Trophoblast cell (in vitro differentiated cells and primary cell): ENCODE measurements at regions not wholly inside any gene's neighbourhood (a gene's known extent, or its start where the extent isn't known, plus 50 kb on each side); places are given as distances from the start of the nearest gene placed in this dataset.

Source experiments
- DNase-seq, 2 donors: peaks; one replicate each; pipeline ENCODE4 v3.0.0-alpha.2; 2016
- H2AFZ ChIP-seq: 2 replicates; pipeline ENCODE4 v1.6.1; 2013; ENCODE audit warnings: low read length, moderate library complexity, mild to moderate bottlenecking; ENCODE audit not compliant: insufficient read depth, poor library complexity
- H2AK5ac ChIP-seq: 2 replicates; pipeline ENCODE4 v1.6.1; 2013; ENCODE audit warnings: mild to moderate bottlenecking, low read length
- H2BK120ac ChIP-seq: 2 replicates; pipeline ENCODE4 v1.6.1; 2013; ENCODE audit warnings: low read length, mild to moderate bottlenecking, moderate library complexity; ENCODE audit not compliant: insufficient read depth, poor library complexity
- H2BK12ac ChIP-seq: 2 replicates; pipeline ENCODE4 v1.6.1; 2013; ENCODE audit warnings: mild to moderate bottlenecking, low read length, moderate library complexity
- H2BK5ac ChIP-seq: 2 replicates; pipeline ENCODE4 v1.6.1; 2013; ENCODE audit warnings: low read length, low read depth, moderate library complexity, mild to moderate bottlenecking; ENCODE audit not compliant: poor library complexity
- H3K14ac ChIP-seq: 2 replicates; pipeline ENCODE4 v1.6.1; 2013; ENCODE audit warnings: mild to moderate bottlenecking, low read length
- H3K18ac ChIP-seq: 2 replicates; pipeline ENCODE4 v1.6.1; 2013; ENCODE audit warnings: mild to moderate bottlenecking, low read length
- H3K23ac ChIP-seq: 2 replicates; pipeline ENCODE4 v1.6.1; 2013; ENCODE audit warnings: low read length
- H3K27ac ChIP-seq: 2 replicates; pipeline ENCODE4 v1.5.1; 2013; ENCODE audit warnings: low read depth, mild to moderate bottlenecking, inconsistent platforms, low read length, moderate library complexity
- H3K27me3 ChIP-seq: 2 replicates; pipeline ENCODE4 v1.6.1; 2013; ENCODE audit warnings: inconsistent platforms, mild to moderate bottlenecking, low read length, moderate library complexity; ENCODE audit not compliant: insufficient read depth
- H3K36me3 ChIP-seq, 2 experiments: 1 replicate in 1 of 2; 2 replicates in 1 of 2; pipeline ENCODE4 v1.6.1; 2013; ENCODE audit warnings: low read length in 2 of 2, mild to moderate bottlenecking in 2 of 2, moderate library complexity in 1 of 2; ENCODE audit not compliant: insufficient read depth in 2 of 2, control insufficient read depth in 1 of 2
- H3K4ac ChIP-seq: 2 replicates; pipeline ENCODE4 v1.6.1; 2013; ENCODE audit warnings: low read depth, mild to moderate bottlenecking, low read length, moderate library complexity
- H3K4me1 ChIP-seq, 2 experiments: 1 replicate in 1 of 2; 2 replicates in 1 of 2; pipeline ENCODE4 v1.6.1; 2013; ENCODE audit warnings: low read length in 2 of 2, mild to moderate bottlenecking in 2 of 2, moderate library complexity in 1 of 2; ENCODE audit not compliant: insufficient read depth in 2 of 2, control insufficient read depth in 1 of 2
- H3K4me2 ChIP-seq: 2 replicates; pipeline ENCODE4 v1.6.1; 2013; ENCODE audit warnings: inconsistent platforms, mild to moderate bottlenecking, low read length, moderate library complexity
- H3K4me3 ChIP-seq: 2 replicates; pipeline ENCODE4 v1.5.1; 2013; ENCODE audit warnings: mild to moderate bottlenecking, low read depth, low read length, inconsistent platforms
- H3K79me1 ChIP-seq: one replicate; pipeline ENCODE4 v1.6.1; 2013; ENCODE audit warnings: low read length
- H3K79me2 ChIP-seq: 2 replicates; pipeline ENCODE4 v1.6.1; 2013; ENCODE audit warnings: low read length, mild to moderate bottlenecking; ENCODE audit not compliant: control insufficient read depth, insufficient read depth, poor library complexity
- H3K9ac ChIP-seq: 2 replicates; pipeline ENCODE4 v1.6.1; 2013; ENCODE audit warnings: mild to moderate bottlenecking, low read length
- H3K9me3 ChIP-seq: 2 replicates; pipeline ENCODE4 v1.6.1; 2013; ENCODE audit warnings: low read depth, mild to moderate bottlenecking, control low read depth, inconsistent platforms, low read length; ENCODE audit not compliant: insufficient read depth
- H4K12ac ChIP-seq: 2 replicates; pipeline ENCODE4 v1.6.1; 2013; ENCODE audit warnings: low read depth, mild to moderate bottlenecking, low read length, moderate library complexity
- H4K8ac ChIP-seq: 2 replicates; pipeline ENCODE4 v1.6.1; 2013; ENCODE audit warnings: low read depth, mild to moderate bottlenecking, low read length, moderate library complexity
- H4K91ac ChIP-seq: one replicate; pipeline ENCODE4 v1.6.1; 2013; ENCODE audit warnings: low read depth, mild to moderate bottlenecking, low read length, moderate library complexity
- WGBS: extraction: QIAGEN DNeasy Blood & Tissue Kit; methylation state at CpG from one replicate; pipeline ENCODE4 v1.1.7; 2013; ENCODE audit warnings: missing lambda C conversion rate; ENCODE audit not compliant: insufficient read length, insufficient coverage; ENCODE audit errors: extremely low coverage; 5-methylcytosine and 5-hydroxymethylcytosine counted together

GRCh38 chr4:184879271-184879670 is 53.5 kb upstream of the ACSL1 start:
- H2BK120ac ChIP-seq = no peak overlapping the region
- no peak overlapping the region for H4K91ac ChIP-seq
- H3K4me3 ChIP-seq = no peak overlapping the region
- H3K4me1 ChIP-seq = no peaks in the 10 kb centered on the region
- H3K79me2 ChIP-seq = no peaks in the 10 kb centered on the region
- no peak for DNase-seq
- H3K27me3 ChIP-seq = no peaks in the 10 kb centered on the region
- no peak overlapping the region for H4K12ac ChIP-seq
- no peak overlapping the region for H3K4ac ChIP-seq
- H3K36me3 ChIP-seq = no peaks in the 10 kb centered on the region
- H4K8ac ChIP-seq = no peak overlapping the region
- WGBS = no CpG with 5 or more reads among the region's 3 CpGs
- no peak overlapping the region for H2BK5ac ChIP-seq
- H3K18ac ChIP-seq = no peak overlapping the region
- H2AFZ ChIP-seq = no peak overlapping the region
- H3K9ac ChIP-seq = no peak overlapping the region
- H3K27ac ChIP-seq = no peak overlapping the region
- H3K79me1 ChIP-seq = no peaks in the 10 kb centered on the region
- H2AK5ac ChIP-seq = no peak overlapping the region
- H3K4me2 ChIP-seq = no peak overlapping the region
- H2BK12ac ChIP-seq = no peak overlapping the region
- peaks cover 4% of the 10 kb centered on the region for H3K9me3 ChIP-seq
- H3K23ac ChIP-seq = no peak overlapping the region
- H3K14ac ChIP-seq = no peak overlapping the region

GRCh38 chr4:184882276-184882675 is 56.5 kb upstream of the ACSL1 start:
- DNase-seq = peak; percentile 76 to 91
- no peak overlapping the region for H2AFZ ChIP-seq
- peaks cover 4% of the 10 kb centered on the region for H3K9me3 ChIP-seq
- H3K18ac ChIP-seq = no peak overlapping the region
- WGBS = no CpG with 5 or more reads among the region's 10 CpGs
- no peaks in the 10 kb centered on the region for H3K36me3 ChIP-seq
- H3K4me3 ChIP-seq = no peak overlapping the region
- H3K79me2 ChIP-seq = no peaks in the 10 kb centered on the region
- no peak overlapping the region for H2BK5ac ChIP-seq
- no peaks in the 10 kb centered on the region for H3K4me1 ChIP-seq
- no peak overlapping the region for H4K12ac ChIP-seq
- H2BK12ac ChIP-seq = no peak overlapping the region
- H3K9ac ChIP-seq = no peak overlapping the region
- H4K8ac ChIP-seq = no peak overlapping the region
- no peak overlapping the region for H3K4me2 ChIP-seq
- H3K14ac ChIP-seq = no peak overlapping the region
- H3K27ac ChIP-seq = no peak overlapping the region
- H3K23ac ChIP-seq = no peak overlapping the region
- H4K91ac ChIP-seq = no peak overlapping the region
- H2BK120ac ChIP-seq = no peak overlapping the region
- H2AK5ac ChIP-seq = no peak overlapping the region
- no peaks in the 10 kb centered on the region for H3K27me3 ChIP-seq
- H3K79me1 ChIP-seq = no peaks in the 10 kb centered on the region
- H3K4ac ChIP-seq = no peak overlapping the region

GRCh38 chr4:184883024-184883423 is 57.3 kb upstream of the ACSL1 start:
- no peak overlapping the region for H3K14ac ChIP-seq
- peaks cover 4% of the 10 kb centered on the region for H3K9me3 ChIP-seq
- H4K8ac ChIP-seq = no peak overlapping the region
- no peak overlapping the region for H2BK5ac ChIP-seq
- H3K27ac ChIP-seq = no peak overlapping the region
- H3K9ac ChIP-seq = no peak overlapping the region
- H2BK120ac ChIP-seq = no peak overlapping the region
- H4K12ac ChIP-seq = no peak overlapping the region
- no peaks in the 10 kb centered on the region for H3K79me2 ChIP-seq
- no peaks in the 10 kb centered on the region for H3K79me1 ChIP-seq
- no peak overlapping the region for H3K4me2 ChIP-seq
- no peak for DNase-seq
- WGBS = no CpG with 5 or more reads among the region's 6 CpGs
- H3K4ac ChIP-seq = no peak overlapping the region
- no peak overlapping the region for H2AK5ac ChIP-seq
- H3K18ac ChIP-seq = no peak overlapping the region
- no peak overlapping the region for H3K4me3 ChIP-seq
- no peak overlapping the region for H3K23ac ChIP-seq
- H2AFZ ChIP-seq = no peak overlapping the region
- H4K91ac ChIP-seq = no peak overlapping the region
- no peaks in the 10 kb centered on the region for H3K4me1 ChIP-seq
- H3K27me3 ChIP-seq = no peaks in the 10 kb centered on the region
- H3K36me3 ChIP-seq = no peaks in the 10 kb centered on the region
- H2BK12ac ChIP-seq = no peak overlapping the region

- no peaks in the 10 kb centered on the region for H3K36me3 ChIP-seq
- H3K79me2 ChIP-seq = no peaks in the 10 kb centered on the region
- no peaks in the 10 kb centered on the region for H3K27me3 ChIP-seq
- H3K79me1 ChIP-seq = no peaks in the 10 kb centered on the region
- H3K4ac ChIP-seq = no peak overlapping the region
- H2BK12ac ChIP-seq = no peak overlapping the region
- H3K23ac ChIP-seq = no peak overlapping the region
- H3K14ac ChIP-seq = no peak overlapping the region
- H3K9ac ChIP-seq = no peak overlapping the region
- no peak overlapping the region for H3K4me2 ChIP-seq
- H3K4me1 ChIP-seq = no peaks in the 10 kb centered on the region
- H2BK120ac ChIP-seq = no peak overlapping the region
- DNase-seq = no peak
- no CpG with 5 or more reads among the region's 5 CpGs for WGBS
- H3K4me3 ChIP-seq = no peak overlapping the region
- H4K8ac ChIP-seq = no peak overlapping the region
- H2AFZ ChIP-seq = no peak overlapping the region
- no peak overlapping the region for H2AK5ac ChIP-seq
- H4K12ac ChIP-seq = no peak overlapping the region
- H2BK5ac ChIP-seq = no peak overlapping the region
- H4K91ac ChIP-seq = no peak overlapping the region
- H3K9me3 ChIP-seq = peaks cover 2% of the 10 kb centered on the region
- no peak overlapping the region for H3K27ac ChIP-seq
- no peak overlapping the region for H3K18ac ChIP-seq
Measured at GRCh38 chr4:184884883-184885282, 59.1 kb upstream of the ACSL1 start.
